ENCODE measurements at regions not wholly inside any gene's neighbourhood (a gene's known extent, or its start where the extent isn't known, plus 50 kb on each side); places are given as distances from the start of the nearest gene placed in this dataset.

- Histone ChIP-seq H3K9ac (ENCODE audit: insufficient read length, low read depth) (no peak overlapping the region), H3K4me1 (ENCODE audit: insufficient read depth, insufficient read length) (no peaks in the 10 kb centered on the region), H3K4me3 (ENCODE audit: insufficient read length, low read depth) (no peak overlapping the region), H3K27me3 (ENCODE audit: insufficient read depth, insufficient read length) (no peaks in the 10 kb centered on the region), H3K9me3 (ENCODE audit: insufficient read depth, low read length) (no peaks in the 10 kb centered on the region), H3K36me3 (ENCODE audit: insufficient read depth, insufficient read length, low read length) (no peaks in the 10 kb centered on the region)
- TF ChIP-seq SUZ12 (IDR thresholded peaks at IDR 0.05; ENCODE audit: extremely low read depth, insufficient read depth, insufficient read length): no peak
- no peak for TF ChIP-seq YY1 (IDR thresholded peaks at IDR 0.05; ENCODE audit: insufficient read depth, insufficient read length)
- no peak for TF ChIP-seq ZNF274 (IDR thresholded peaks at IDR 0.05; ENCODE audit: low read depth, low read length)
- no peak for DNase-seq (ENCODE audit: low read depth, low spot score)
Observed at GRCh38 chr11:81897639-81898038, 836.0 kb downstream of the FAM181B start.

DNA sequence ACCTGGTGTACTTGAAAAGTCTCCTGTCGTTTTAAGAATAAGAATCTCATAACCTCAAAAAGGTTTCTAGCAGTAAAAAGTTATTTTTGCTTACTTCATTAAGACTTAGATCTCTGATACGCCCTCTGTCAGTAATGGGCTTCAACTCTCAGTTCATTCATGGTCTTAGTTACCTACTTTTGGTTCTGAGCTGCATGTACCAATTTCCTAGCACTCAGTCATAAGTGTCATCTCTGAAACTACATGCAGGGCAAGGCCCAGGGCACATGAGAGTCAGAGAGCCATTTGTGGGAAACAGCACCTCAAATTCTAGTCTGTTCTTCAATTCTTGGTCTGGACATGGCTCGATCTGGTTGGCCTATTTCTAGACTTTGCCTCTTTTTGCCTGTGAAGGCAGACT lies 838.4 kb downstream of the FAM181B start:
- Histone ChIP-seq H3K9me3 (ENCODE audit: insufficient read depth, low read length) (no peaks in the 10 kb centered on the region), H3K4me3 (ENCODE audit: insufficient read length, low read depth) (no peak overlapping the region), H3K9ac (ENCODE audit: insufficient read length, low read depth) (no peak overlapping the region), H3K27me3 (ENCODE audit: insufficient read depth, insufficient read length) (no peaks in the 10 kb centered on the region), H3K36me3 (ENCODE audit: insufficient read depth, insufficient read length, low read length) (no peaks in the 10 kb centered on the region), H3K4me1 (ENCODE audit: insufficient read depth, insufficient read length) (no peaks in the 10 kb centered on the region)
- TF ChIP-seq SUZ12 (IDR thresholded peaks at IDR 0.05; ENCODE audit: extremely low read depth, insufficient read depth, insufficient read length) (no peak), YY1 (IDR thresholded peaks at IDR 0.05; ENCODE audit: insufficient read depth, insufficient read length) (no peak), ZNF274 (IDR thresholded peaks at IDR 0.05; ENCODE audit: low read depth, low read length) (no peak)
- DNase-seq (ENCODE audit: low read depth, low spot score): no peak

- TF ChIP-seq ZNF274 (IDR thresholded peaks at IDR 0.05; ENCODE audit: low read depth, low read length) (no peak), YY1 (IDR thresholded peaks at IDR 0.05; ENCODE audit: insufficient read depth, insufficient read length) (no peak), SUZ12 (IDR thresholded peaks at IDR 0.05; ENCODE audit: extremely low read depth, insufficient read depth, insufficient read length) (no peak)
- no peak overlapping the region for H3K9ac ChIP-seq (ENCODE audit: insufficient read length, low read depth)
- DNase-seq (ENCODE audit: low read depth, low spot score): no peak
- H3K4me1 ChIP-seq (ENCODE audit: insufficient read depth, insufficient read length): no peaks in the 10 kb centered on the region
- 0 out of 2 replicates have a peak, but pooled peaks cover 3% of the 10 kb centered on the region for H3K9me3 ChIP-seq (ENCODE audit: insufficient read depth, low read length)
- H3K4me3 ChIP-seq (ENCODE audit: insufficient read length, low read depth): no peak overlapping the region
- H3K36me3 ChIP-seq (ENCODE audit: insufficient read depth, insufficient read length, low read length): no peaks in the 10 kb centered on the region
- H3K27me3 ChIP-seq (ENCODE audit: insufficient read depth, insufficient read length): no peaks in the 10 kb centered on the region
Observed at GRCh38 chr11:81892770-81893635, 840.7 kb downstream of the FAM181B start.

- TF ChIP-seq SUZ12 (IDR thresholded peaks at IDR 0.05; ENCODE audit: extremely low read depth, insufficient read depth, insufficient read length): no peak
- no peak for TF ChIP-seq ZNF274 (IDR thresholded peaks at IDR 0.05; ENCODE audit: low read depth, low read length)
- no peak for TF ChIP-seq YY1 (IDR thresholded peaks at IDR 0.05; ENCODE audit: insufficient read depth, insufficient read length)
- H3K27me3 ChIP-seq (ENCODE audit: insufficient read depth, insufficient read length): no peaks in the 10 kb centered on the region
- no peak for DNase-seq (ENCODE audit: low read depth, low spot score)
- H3K4me3 ChIP-seq (ENCODE audit: insufficient read length, low read depth): no peak overlapping the region
- H3K4me1 ChIP-seq (ENCODE audit: insufficient read depth, insufficient read length): no peaks in the 10 kb centered on the region
- H3K36me3 ChIP-seq (ENCODE audit: insufficient read depth, insufficient read length, low read length): no peaks in the 10 kb centered on the region
- no peak overlapping the region for H3K9ac ChIP-seq (ENCODE audit: insufficient read length, low read depth)
- 0 out of 2 replicates have a peak, but pooled peaks cover 3% of the 10 kb centered on the region for H3K9me3 ChIP-seq (ENCODE audit: insufficient read depth, low read length)
Observed at GRCh38 chr11:81888391-81888790, 845.3 kb downstream of the FAM181B start.

- no peak for TF ChIP-seq YY1 (IDR thresholded peaks at IDR 0.05; ENCODE audit: insufficient read depth, insufficient read length)
- TF ChIP-seq SUZ12 (IDR thresholded peaks at IDR 0.05; ENCODE audit: extremely low read depth, insufficient read depth, insufficient read length): no peak
- TF ChIP-seq ZNF274 (IDR thresholded peaks at IDR 0.05; ENCODE audit: low read depth, low read length): no peak
- H3K9ac ChIP-seq (ENCODE audit: insufficient read length, low read depth): no peak overlapping the region
- DNase-seq (ENCODE audit: low read depth, low spot score): no peak
- H3K36me3 ChIP-seq (ENCODE audit: insufficient read depth, insufficient read length, low read length): no peaks in the 10 kb centered on the region
- no peak overlapping the region for H3K4me3 ChIP-seq (ENCODE audit: insufficient read length, low read depth)
- H3K4me1 ChIP-seq (ENCODE audit: insufficient read depth, insufficient read length): no peaks in the 10 kb centered on the region
- H3K27me3 ChIP-seq (ENCODE audit: insufficient read depth, insufficient read length): no peaks in the 10 kb centered on the region
- 0 out of 2 replicates have a peak, but pooled peaks cover 3% of the 10 kb centered on the region for H3K9me3 ChIP-seq (ENCODE audit: insufficient read depth, low read length)
Observed at GRCh38 chr11:81887671-81888070, 846.0 kb downstream of the FAM181B start.

GRCh38 chr11:81886406-81887075 lies 847.1 kb downstream of the FAM181B start:
- no peak overlapping the region for H3K9ac ChIP-seq (ENCODE audit: insufficient read length, low read depth)
- no peaks in the 10 kb centered on the region for H3K4me1 ChIP-seq (ENCODE audit: insufficient read depth, insufficient read length)
- no peak for TF ChIP-seq SUZ12 (IDR thresholded peaks at IDR 0.05; ENCODE audit: extremely low read depth, insufficient read depth, insufficient read length)
- TF ChIP-seq ZNF274 (IDR thresholded peaks at IDR 0.05; ENCODE audit: low read depth, low read length): no peak
- TF ChIP-seq YY1 (IDR thresholded peaks at IDR 0.05; ENCODE audit: insufficient read depth, insufficient read length): no peak
- no peak overlapping the region for H3K4me3 ChIP-seq (ENCODE audit: insufficient read length, low read depth)
- H3K9me3 ChIP-seq (ENCODE audit: insufficient read depth, low read length): 0 out of 2 replicates have a peak, but pooled peaks cover 3% of the 10 kb centered on the region
- no peaks in the 10 kb centered on the region for H3K36me3 ChIP-seq (ENCODE audit: insufficient read depth, insufficient read length, low read length)
- H3K27me3 ChIP-seq (ENCODE audit: insufficient read depth, insufficient read length): no peaks in the 10 kb centered on the region
- no peak for DNase-seq (ENCODE audit: low read depth, low spot score)

- H3K9me3 ChIP-seq (ENCODE audit: insufficient read depth, low read length): no peaks in the 10 kb centered on the region
- no peak for DNase-seq (ENCODE audit: low read depth, low spot score)
Observed at GRCh38 chr11:81874635-81875034, 859.0 kb downstream of the FAM181B start.

More at GRCh38 chr11:81874635-81875034, 859.0 kb downstream of the FAM181B start:
- TF ChIP-seq SUZ12 (IDR thresholded peaks at IDR 0.05; ENCODE audit: extremely low read depth, insufficient read depth, insufficient read length): no peak
- no peak for TF ChIP-seq YY1 (IDR thresholded peaks at IDR 0.05; ENCODE audit: insufficient read depth, insufficient read length)
- no peak for TF ChIP-seq ZNF274 (IDR thresholded peaks at IDR 0.05; ENCODE audit: low read depth, low read length)
- no peaks in the 10 kb centered on the region for H3K36me3 ChIP-seq (ENCODE audit: insufficient read depth, insufficient read length, low read length)
- H3K9ac ChIP-seq (ENCODE audit: insufficient read length, low read depth): no peak overlapping the region
- no peak overlapping the region for H3K4me3 ChIP-seq (ENCODE audit: insufficient read length, low read depth)
- H3K27me3 ChIP-seq (ENCODE audit: insufficient read depth, insufficient read length): no peaks in the 10 kb centered on the region
- H3K4me1 ChIP-seq (ENCODE audit: insufficient read depth, insufficient read length): no peaks in the 10 kb centered on the region
